Stomach (tissue), 4 donors: ENCODE measurements at regions not wholly inside any gene's neighbourhood (a gene's known extent, or its start where the extent isn't known, plus 50 kb on each side); places are given as distances from the start of the nearest gene placed in this dataset.

Experiments used
- CTCF ChIP-seq, 7 experiments: fragments of 450-650 bp in 4 of 7; fragments of 200-600 bp in 3 of 7; sonication (generic) in 3 of 7; IDR thresholded peaks; one replicate each; pipeline ENCODE4 v1.5.1; 2016 to 2019; ENCODE audit warnings: antibody characterized with exemption in 7 of 7, control low read depth in 2 of 7, mild to moderate bottlenecking in 1 of 7
- EP300 ChIP-seq: sonication (generic); formaldehyde crosslinking; IDR thresholded peaks from one replicate; pipeline ENCODE4 v1.6.1; 2017; ENCODE audit warnings: antibody characterized with exemption

- no peak for TF ChIP-seq CTCF (IDR thresholded peaks at IDR 0.05)
- no peak for TF ChIP-seq EP300
Observed at GRCh38 chr6:44609051-44609612, 221.6 kb downstream of the CDC5L start.
